ENCODE measurements at regions not wholly inside any gene's neighbourhood (a gene's known extent, or its start where the extent isn't known, plus 50 kb on each side); places are given as distances from the start of the nearest gene placed in this dataset.

DNA sequence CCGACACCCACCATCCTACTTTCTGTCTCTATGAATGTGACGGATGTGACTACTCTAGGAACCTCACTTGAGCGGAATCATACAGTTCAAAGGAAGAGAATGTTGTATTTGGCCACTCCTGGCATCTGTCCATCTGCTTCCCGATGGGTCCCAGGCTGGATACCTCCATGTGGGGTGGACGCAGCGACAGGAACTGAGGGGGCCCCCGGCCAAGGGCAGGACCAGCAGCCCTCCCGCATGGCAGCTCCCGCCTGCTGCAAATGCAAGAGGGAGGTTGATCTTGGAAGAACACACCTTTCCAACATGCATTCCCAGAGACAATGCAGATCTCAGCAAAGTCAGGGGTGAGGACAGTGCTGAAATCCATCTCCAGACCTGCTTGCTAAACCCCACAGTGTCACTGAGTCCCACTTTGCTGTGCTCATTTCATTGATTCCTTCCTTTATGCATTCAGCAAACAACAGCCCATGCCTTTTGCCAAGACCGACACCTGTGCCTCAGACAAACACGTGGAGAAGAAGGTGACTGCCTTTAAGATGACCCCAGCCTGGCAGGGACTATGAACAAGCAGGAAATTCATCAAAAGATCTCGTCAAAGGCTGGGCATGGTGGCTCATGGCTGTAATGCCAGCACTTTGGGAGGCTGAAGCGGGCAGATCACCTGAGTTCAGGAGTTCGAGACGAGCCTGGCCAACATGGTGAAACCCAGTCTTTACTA lies 246.2 kb downstream of the CTTN start:
- DNase-seq, result no peak

DNA sequence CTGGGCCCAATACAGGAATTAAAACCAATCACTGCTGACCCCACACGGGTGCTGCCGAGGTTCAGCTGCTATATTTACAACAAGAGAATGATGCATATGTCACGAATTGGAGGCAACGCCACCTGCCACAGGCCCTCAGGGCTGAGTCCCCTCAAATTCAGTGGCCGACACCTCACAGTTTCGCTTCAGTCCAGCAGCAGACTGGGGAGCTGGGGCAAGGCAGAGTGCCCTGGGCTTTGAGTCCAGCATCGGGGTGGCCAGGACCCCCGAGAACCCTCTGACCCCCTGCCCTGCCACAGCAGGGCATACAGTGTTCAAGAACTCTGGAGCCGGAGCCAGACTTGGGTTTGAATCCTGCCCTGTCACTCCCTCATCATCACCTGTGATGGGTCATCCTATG lies 247.2 kb downstream of the CTTN start:
- DNase-seq, result no peak

GRCh38 chr11:70646272-70647049 lies 248.1 kb downstream of the CTTN start:
- DNase-seq, result no peak

DNA sequence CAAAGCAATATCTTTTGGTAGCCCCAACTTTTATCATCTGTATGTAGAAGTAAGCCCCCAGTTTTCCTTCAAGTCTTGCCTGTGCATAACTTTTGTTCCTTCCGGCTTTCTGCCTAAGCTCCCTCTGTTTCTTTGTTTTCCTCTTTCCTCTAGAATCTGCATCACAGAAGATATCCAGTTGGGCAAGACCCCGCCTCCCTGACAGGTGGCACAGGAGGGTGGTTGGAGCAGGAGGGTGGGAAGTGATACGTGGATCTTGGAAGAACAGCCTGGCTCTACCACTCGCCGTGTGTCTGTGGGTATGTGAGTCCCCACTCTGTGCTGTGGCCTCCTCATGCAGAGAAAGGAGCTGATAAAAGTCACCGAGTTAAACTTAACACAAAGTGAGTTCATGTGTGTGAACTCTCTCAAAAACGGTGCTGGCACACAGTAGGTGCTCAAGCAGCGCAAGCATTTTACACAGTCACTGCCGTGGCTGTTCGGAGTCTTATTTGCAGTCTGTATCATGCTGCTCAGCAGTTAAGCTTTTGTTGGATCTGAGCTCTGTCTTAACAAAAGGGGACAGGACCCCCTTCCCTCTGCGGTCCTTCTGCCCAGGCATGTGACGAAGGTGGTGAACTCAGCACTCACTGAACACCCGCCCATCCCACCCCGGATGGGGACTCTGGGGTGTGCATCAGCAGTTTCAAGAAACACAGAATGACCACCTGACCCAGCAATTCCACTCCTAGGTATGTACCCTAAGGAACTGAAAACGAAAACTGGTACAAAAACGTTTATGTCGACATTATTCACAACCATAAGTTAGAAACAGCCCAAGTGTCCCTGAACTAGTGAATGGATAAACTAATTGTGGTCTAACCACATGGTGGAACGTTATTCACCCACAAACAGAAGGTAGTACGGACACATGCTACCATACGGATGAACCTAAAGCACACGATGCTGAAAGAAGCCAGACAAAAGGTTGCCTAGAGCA lies 249.1 kb downstream of the CTTN start:
- no peak for DNase-seq

DNA sequence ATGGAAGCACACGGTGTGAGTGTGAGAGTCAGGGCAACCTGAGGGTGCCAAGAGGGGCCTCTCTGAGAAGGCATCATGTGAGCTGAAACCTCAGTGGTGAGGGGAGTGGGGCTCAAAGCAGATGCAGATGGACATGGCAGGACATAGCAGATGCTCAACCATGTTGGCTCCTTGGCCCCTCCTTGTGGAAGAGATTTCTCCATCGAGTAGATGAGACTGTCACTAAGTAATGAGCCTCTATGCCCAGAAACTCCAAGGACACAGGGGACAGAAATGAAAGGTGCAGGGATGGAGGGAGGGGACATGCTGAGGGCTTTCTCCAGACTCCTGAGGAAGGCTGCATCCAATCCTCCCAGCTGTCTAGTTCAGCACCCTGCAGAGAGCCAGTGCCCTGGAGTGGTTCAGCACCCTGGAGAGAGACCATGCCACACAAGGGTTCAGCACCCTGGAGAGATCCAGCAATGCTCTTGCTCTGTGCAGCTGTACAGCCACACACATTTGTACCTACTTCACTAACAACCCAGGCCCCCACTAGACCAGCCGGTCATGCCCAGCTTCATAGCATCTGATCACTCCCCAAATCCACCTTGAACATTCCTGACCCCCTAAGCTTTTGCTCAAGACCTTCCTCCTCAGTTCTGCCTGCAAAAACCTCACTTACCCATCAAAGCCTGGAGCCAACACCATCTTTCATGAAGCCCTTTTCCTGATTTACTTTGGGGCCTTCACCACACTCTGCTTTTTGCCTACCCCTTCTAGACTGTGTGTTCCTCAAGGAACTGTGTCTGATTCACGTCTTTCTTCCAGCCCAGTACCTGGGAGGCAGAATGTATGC lies 252.0 kb downstream of the CTTN start:
- peak in 29 of 56 donors; percentile 4 to 61 (median 24) for DNase-seq

- no peak for DNase-seq
These were observed 252.7 kb downstream of the CTTN start for GRCh38 chr11:70651031-70651430.

DNA sequence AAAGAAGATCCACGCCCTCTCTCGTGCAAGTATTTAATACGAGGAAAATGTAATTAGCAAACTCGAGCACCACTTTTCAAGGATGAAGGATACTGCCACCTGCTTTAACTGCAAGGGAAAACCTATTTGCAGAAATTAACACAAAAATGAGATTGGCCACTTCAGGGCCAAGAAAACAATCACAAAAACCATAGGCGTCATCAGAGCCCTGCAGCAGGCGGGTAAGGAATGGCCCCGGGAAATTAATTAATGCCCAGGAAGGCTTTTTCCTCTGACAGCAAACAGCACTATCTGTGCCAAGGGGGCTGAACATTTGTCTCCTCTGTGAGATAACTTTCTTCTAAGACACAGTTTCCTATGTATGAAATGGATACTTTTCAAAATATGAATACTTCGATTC lies 255.7 kb downstream of the CTTN start:
- no peak for DNase-seq

DNA sequence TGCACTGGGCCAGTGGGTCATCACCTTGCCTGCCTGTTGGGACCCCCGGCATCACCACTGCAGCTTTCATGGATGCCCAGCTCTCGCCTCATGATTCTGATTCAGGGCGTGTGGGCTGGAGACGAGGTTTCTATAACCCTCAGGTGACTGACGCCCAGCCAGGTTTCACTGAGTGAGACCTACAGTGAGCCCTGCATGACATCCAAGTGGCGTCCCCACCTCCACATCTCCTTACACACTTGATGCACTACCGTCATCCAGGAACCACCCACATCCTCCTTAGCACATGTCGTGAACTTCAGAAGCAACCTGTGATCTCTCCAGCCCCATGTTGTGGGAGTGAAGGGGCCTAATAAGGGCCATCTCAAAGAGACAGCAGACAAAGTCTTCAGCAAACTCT lies 257.5 kb downstream of the CTTN start:
- DNase-seq, result peak in 6 of 56 donors; percentile 12 to 33 (median 24)

DNA sequence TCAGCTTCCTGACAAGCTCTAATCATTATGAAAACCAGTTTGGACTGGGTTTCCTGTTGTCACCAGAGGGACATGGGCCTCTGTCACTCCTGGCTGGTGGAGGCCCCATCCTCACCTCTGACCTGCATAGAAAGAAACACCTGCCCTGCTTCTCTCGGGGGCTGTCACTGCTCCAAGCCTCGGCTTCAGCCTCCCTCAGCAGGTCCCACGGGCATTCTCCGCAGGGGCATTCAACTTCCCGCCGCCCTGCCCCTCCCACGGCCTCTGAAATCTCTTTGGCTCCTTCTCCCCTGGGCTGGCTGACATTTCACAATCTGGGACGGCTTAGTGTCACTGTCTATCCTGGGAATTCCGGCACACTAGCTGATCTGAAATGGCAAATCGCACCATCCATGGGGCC lies 257.9 kb downstream of the CTTN start:
- no peak for DNase-seq

GRCh38 chr11:70660059-70660888 lies 261.9 kb downstream of the CTTN start:
- peak in 5 of 56 donors; percentile 8 to 20 (median 13) for DNase-seq

DNA sequence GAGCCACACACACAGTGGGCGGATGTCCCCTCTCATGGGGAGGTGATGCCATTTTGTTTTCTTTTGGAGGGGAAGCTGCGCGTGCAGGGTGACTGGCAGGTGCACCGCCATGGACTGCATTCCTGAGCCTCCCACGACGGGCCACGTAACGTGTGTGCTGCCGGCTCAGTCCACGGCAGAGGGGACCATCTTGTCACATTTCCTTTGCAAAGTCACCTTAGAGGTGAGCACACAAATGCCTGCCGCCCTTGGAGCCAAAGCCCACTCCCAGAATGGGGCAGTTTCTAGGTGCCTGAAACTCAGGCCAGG lies 262.5 kb downstream of the CTTN start:
- DNase-seq, result peak in 1 of 56 donors; percentile 15

GRCh38 chr11:70661761-70662501 lies 263.6 kb downstream of the CTTN start:
- DNase-seq, result peak in 43 of 56 donors; percentile 8 to 78 (median 41)

GRCh38 chr11:70662691-70663098 lies 264.4 kb downstream of the CTTN start:
- no peak for DNase-seq

GRCh38 chr11:70663815-70664214 lies 265.5 kb downstream of the CTTN start:
- no peak for DNase-seq

DNA sequence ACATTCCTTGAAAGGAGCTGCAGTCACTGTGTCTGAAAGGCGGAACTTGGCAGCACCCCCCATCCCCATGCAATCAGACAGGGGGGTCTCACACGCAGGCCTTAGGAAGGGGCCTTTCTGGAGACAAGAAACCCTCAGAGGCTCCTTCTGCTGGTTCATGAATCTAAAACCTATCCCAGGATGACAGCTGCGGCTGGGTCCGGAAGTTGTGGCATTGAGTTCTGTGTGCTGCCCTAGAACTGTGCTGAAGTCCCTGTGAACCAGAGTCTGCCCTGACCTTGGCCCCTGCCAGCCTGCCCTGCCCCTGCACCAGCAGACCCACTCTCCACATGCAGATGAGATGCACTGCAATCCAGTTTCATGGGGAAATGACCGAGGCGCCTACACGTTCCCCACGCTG lies 268.0 kb downstream of the CTTN start:
- no peak for DNase-seq

DNA sequence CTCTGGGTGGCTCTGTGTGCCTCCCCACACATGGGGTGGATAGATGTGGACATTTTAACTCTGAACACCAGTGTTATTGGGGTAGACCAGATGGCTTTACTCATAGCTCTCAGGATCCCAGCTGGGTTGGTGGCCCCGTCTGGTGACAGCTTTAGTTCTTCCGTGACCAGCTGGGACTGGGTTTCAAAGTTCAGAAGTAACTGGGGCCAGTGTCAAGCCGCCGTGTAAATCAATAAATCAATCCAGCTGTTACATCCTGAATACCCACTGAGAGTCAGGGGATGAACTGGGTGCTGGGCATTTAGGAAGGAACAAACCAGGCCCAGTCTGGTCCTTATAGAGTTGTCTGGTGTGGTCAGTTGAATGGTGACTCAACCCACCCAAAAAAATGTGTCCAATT lies 269.4 kb downstream of the CTTN start:
- DNase-seq, result no peak

DNA sequence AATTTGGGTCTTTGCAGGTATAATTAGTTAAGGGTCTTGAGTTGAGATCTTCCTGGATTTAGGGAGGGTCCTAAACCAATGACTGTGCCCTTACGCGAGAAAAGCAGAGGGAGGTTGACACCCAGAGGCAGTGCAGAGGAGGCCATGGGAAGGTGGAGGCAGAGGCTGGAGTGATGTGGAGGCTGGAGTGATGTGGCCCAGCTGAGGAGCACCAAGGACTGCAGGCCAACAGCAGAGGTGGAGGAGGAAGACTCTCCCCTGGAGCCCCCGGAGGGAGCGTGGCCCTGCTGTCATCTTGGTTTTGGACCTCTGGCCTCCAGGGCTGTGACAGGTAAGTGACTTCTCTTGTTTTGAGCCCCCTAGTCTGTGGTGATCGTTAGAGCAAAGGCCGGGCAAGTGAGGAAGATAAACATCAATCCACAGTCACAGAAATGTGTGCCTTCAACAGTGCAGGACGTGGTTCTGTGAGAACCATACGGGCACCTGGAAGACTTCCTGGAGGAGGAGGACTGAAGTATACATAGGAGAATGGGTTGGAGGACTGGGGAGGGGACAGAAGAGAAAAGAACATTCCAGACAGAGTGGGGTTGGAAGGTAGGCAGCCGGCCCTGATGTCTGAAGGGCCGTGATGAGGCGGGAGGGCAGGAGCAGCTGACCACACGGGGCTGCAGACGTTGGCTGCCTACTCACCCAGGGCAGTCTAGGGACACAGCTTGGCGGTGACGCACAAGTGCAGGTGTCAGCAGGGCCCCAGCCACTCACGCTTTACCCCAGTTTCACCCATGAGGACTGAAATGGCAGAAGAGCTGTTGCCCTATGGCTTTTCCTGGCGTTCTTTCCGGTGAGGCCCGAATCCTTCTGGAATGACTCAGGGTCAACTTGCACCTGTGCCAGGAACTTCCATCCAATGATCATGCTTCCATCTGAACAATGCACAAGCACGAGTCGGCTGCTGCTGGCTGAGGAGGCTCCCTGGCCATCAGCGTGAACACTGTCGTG lies 270.2 kb downstream of the CTTN start:
- DNase-seq, result no peak

- no peak for DNase-seq
These were observed 271.0 kb downstream of the CTTN start for GRCh38 chr11:70669281-70669680.
